ENCODE measurements at regions not wholly inside any gene's neighbourhood (a gene's known extent, or its start where the extent isn't known, plus 50 kb on each side); places are given as distances from the start of the nearest gene placed in this dataset.
A peak's percentile ranks its signal among the peaks of the same experiment; 100 is the strongest.
"Not testable (repeated sequence)": the region's sequence is repeated elsewhere in the genome, so short reads cannot be mapped to it uniquely, and the experiment has no call there.

DNA sequence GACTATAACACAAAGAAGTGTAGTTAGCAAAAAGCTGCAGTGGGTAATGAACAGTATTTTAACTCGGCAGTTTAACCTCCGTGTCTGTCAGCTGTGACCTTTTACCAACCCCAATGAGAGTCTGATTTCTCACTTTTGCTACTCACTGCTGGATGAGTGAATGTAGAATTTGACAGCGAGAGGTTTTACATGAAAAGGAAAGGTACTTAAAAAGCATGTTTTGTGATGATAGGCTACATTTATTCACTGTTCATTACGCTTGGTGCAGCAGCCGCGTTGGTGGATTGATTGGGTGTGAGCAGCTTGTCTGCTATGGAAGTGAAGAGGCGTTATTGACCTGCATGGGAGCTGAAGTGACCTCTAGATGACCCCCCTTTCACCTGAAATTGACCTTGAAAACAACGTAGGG lies 867.7 kb downstream of the NR2F1-AS1 start:
- no peak overlapping the region for H3K4me3 ChIP-seq (ENCODE audit: low read depth, low read length)
- Mint-ChIP-seq H3K27ac (no peak overlapping the region), H3K36me3 (no peaks in the 10 kb centered on the region), H3K4me3 (no peak overlapping the region), H3K27me3 (no peaks in the 10 kb centered on the region), H3K9me3 (peaks cover 0 to 11% (median 4%) of the 10 kb centered on the region in 7 donors), H3K4me1 (no peaks in the 10 kb centered on the region)
- H3K36me3 ChIP-seq (ENCODE audit: control insufficient read depth, insufficient read depth, low read length), result no peaks in the 10 kb centered on the region
- no peak overlapping the region for H3K27ac ChIP-seq (ENCODE audit: insufficient read depth, low read length, poor library complexity, severe bottlenecking)
- no peaks in the 10 kb centered on the region for H3K9me3 ChIP-seq (ENCODE audit: control insufficient read depth in 2 of 2, low read length in 2 of 2)
- ATAC-seq (ENCODE audit: low read depth in 2 of 2) (no peak), DNase-seq (no peak)
- H3K4me1 ChIP-seq (ENCODE audit: control insufficient read depth, insufficient read depth, low read length, poor library complexity, severe bottlenecking), result no peaks in the 10 kb centered on the region
- H3K27me3 ChIP-seq (ENCODE audit: control insufficient read depth, insufficient read depth, low read length), result no peaks in the 10 kb centered on the region

GRCh38 chr5:92711956-92712355 lies 869.1 kb downstream of the NR2F1-AS1 start:
- peaks cover 0 to 11% (median 4%) of the 10 kb centered on the region in 7 donors for H3K9me3 Mint-ChIP-seq
- Histone ChIP-seq H3K9me3 (ENCODE audit: control insufficient read depth in 2 of 2, low read length in 2 of 2) (no peaks in the 10 kb centered on the region), H3K36me3 (ENCODE audit: control insufficient read depth, insufficient read depth, low read length) (no peaks in the 10 kb centered on the region), H3K27me3 (ENCODE audit: control insufficient read depth, insufficient read depth, low read length) (no peaks in the 10 kb centered on the region), H3K4me1 (ENCODE audit: control insufficient read depth, insufficient read depth, low read length, poor library complexity, severe bottlenecking) (no peaks in the 10 kb centered on the region), H3K27ac (ENCODE audit: insufficient read depth, low read length, poor library complexity, severe bottlenecking) (no peak overlapping the region), H3K4me3 (ENCODE audit: low read depth, low read length) (no peak overlapping the region)
- H3K27me3 Mint-ChIP-seq, result no peaks in the 10 kb centered on the region
- DNase-seq (no peak), ATAC-seq (ENCODE audit: low read depth in 2 of 2) (no peak)
- H3K27ac Mint-ChIP-seq, result no peak overlapping the region
- H3K36me3 Mint-ChIP-seq, result no peaks in the 10 kb centered on the region
- H3K4me1 Mint-ChIP-seq, result no peaks in the 10 kb centered on the region
- H3K4me3 Mint-ChIP-seq, result no peak overlapping the region

DNA sequence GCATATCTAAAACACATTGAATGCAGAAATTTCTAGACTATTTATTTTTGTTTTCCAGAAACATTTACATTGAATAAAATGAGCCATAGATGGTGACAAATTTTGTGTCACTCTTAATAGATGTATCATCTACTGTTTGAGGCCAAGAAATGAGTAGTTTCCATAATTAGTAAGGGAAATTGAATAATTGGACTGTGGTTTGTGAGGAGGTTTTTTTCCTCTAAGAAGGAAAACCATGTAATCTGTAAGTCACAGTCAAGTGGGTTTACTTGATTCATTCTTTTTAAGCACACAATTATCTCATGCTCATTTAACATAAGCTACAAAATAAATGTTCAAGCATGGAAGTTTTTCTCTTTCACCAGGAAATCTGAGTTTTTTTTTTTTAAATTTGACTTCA lies 876.4 kb downstream of the NR2F1-AS1 start:
- Mint-ChIP-seq H3K27me3 (no peaks in the 10 kb centered on the region), H3K4me3 (no peak overlapping the region), H3K9me3 (peaks cover 0 to 13% (median 3%) of the 10 kb centered on the region in 7 donors)

DNA sequence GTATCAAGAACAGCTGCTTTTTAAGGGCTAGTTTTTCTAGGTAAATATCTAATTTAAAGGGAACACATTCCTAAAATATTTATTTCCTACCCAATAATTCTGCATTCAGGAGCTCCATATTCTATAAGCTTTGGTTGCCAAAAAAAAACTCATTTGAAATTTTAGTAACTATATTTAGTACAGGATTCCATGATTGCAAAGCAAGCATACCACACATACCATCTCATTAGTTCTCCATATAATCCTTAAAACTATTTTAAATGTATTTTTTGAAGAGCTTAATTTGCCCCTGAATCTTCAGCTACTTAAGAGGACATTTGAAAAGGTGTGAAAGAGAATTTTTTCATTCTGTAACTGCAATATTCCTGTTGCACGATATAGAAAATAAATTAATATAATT lies 877.0 kb downstream of the NR2F1-AS1 start:
- Mint-ChIP-seq H3K27ac (no peak overlapping the region), H3K4me3 (no peak overlapping the region)

More for the DNA sequence above, 876.4 kb downstream of the NR2F1-AS1 start:
- Histone ChIP-seq H3K4me3 (ENCODE audit: low read depth, low read length) (no peak overlapping the region), H3K4me1 (ENCODE audit: control insufficient read depth, insufficient read depth, low read length, poor library complexity, severe bottlenecking) (no peaks in the 10 kb centered on the region), H3K27ac (ENCODE audit: insufficient read depth, low read length, poor library complexity, severe bottlenecking) (no peak overlapping the region), H3K36me3 (ENCODE audit: control insufficient read depth, insufficient read depth, low read length) (no peaks in the 10 kb centered on the region), H3K9me3 (ENCODE audit: control insufficient read depth in 2 of 2, low read length in 2 of 2) (no peaks in the 10 kb centered on the region), H3K27me3 (ENCODE audit: control insufficient read depth, insufficient read depth, low read length) (no peaks in the 10 kb centered on the region)
- no peaks in the 10 kb centered on the region for H3K36me3 Mint-ChIP-seq
- no peaks in the 10 kb centered on the region for H3K4me1 Mint-ChIP-seq
- no peak overlapping the region for H3K27ac Mint-ChIP-seq
- DNase-seq (no peak), ATAC-seq (ENCODE audit: low read depth in 2 of 2) (no peak)

DNA sequence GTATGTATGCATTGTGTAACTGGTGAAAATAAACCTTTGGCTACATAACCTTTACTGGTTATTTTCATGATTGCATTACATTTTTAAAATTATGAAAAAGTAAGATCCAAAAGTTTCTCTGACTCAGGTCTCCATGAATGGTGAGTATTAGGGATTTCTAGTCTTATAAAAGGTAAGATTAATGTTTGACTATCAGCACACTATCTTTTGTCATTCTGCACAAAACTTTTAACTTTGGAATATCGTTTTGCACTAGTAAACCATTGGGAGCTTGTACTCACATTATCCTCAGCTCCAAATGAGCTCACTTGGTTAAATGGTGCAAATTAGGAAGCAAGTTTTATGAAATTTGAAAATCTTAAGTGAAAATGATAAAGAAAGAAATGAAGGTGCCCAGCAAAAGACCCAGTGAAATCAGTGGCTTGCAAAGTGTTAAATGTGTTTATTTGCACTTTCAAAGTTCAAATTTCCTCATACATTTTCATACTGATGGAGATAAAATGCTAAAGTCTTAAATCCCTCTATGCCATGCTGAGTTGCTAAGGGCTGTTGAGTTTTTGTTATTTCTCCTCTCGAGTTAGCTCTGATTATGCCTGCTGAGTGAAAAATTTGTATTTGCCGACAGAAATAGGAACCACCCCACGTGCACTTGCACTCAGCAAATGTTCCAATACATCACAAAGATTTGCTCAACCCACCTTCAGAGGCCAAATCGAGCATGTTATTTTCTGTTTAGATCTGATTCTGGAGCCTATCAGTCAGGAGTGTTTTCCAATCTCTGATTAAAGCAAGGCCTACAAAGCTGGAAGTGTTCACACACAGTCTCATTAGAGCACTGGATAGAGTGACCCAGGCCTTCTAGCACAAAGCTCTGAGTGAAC lies 885.7 kb downstream of the NR2F1-AS1 start:
- no peak overlapping the region for H3K4me3 Mint-ChIP-seq
- no peak overlapping the region for H3K27ac Mint-ChIP-seq
- H3K9me3 ChIP-seq (ENCODE audit: control insufficient read depth in 2 of 2, low read length in 2 of 2), result no peaks in the 10 kb centered on the region

More for the DNA sequence above, 877.0 kb downstream of the NR2F1-AS1 start:
- H3K9me3 Mint-ChIP-seq, result peaks cover 0 to 13% (median 3%) of the 10 kb centered on the region in 7 donors
- Histone ChIP-seq H3K27me3 (ENCODE audit: control insufficient read depth, insufficient read depth, low read length) (no peaks in the 10 kb centered on the region), H3K27ac (ENCODE audit: insufficient read depth, low read length, poor library complexity, severe bottlenecking) (no peak overlapping the region), H3K9me3 (ENCODE audit: control insufficient read depth in 2 of 2, low read length in 2 of 2) (no peaks in the 10 kb centered on the region), H3K4me1 (ENCODE audit: control insufficient read depth, insufficient read depth, low read length, poor library complexity, severe bottlenecking) (no peaks in the 10 kb centered on the region), H3K36me3 (ENCODE audit: control insufficient read depth, insufficient read depth, low read length) (no peaks in the 10 kb centered on the region), H3K4me3 (ENCODE audit: low read depth, low read length) (no peak overlapping the region)
- ATAC-seq (ENCODE audit: low read depth in 2 of 2), result no peak
- DNase-seq, result no peak
- no peaks in the 10 kb centered on the region for H3K4me1 Mint-ChIP-seq
- H3K27me3 Mint-ChIP-seq, result no peaks in the 10 kb centered on the region
- H3K36me3 Mint-ChIP-seq, result no peaks in the 10 kb centered on the region

DNA sequence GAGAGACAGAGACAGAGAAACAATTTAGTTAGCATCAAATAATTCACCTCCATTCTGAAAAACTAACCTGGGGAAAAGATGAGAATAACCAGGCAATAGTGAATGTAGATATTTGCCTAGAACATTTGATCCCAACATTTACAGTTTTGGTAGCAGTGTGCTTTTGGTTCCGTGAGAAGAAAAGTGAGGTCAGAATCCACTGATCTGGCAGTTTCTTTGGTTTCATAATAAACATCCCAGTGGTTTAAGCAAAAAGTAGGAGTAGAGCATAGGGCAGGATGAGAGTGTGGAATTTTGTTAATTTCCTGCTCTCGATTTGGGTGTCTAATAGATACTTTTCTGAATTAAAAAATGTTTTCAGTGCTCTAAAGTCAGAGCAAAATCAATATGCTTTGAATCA lies 887.0 kb downstream of the NR2F1-AS1 start:
- Histone ChIP-seq H3K36me3 (ENCODE audit: control insufficient read depth, insufficient read depth, low read length) (no peaks in the 10 kb centered on the region), H3K27ac (ENCODE audit: insufficient read depth, low read length, poor library complexity, severe bottlenecking) (no peak overlapping the region), H3K27me3 (ENCODE audit: control insufficient read depth, insufficient read depth, low read length) (no peaks in the 10 kb centered on the region), H3K4me1 (ENCODE audit: control insufficient read depth, insufficient read depth, low read length, poor library complexity, severe bottlenecking) (no peaks in the 10 kb centered on the region), H3K9me3 (ENCODE audit: control insufficient read depth in 2 of 2, low read length in 2 of 2) (no peaks in the 10 kb centered on the region), H3K4me3 (ENCODE audit: low read depth, low read length) (no peak overlapping the region)
- Mint-ChIP-seq H3K9me3 (peaks cover 0 to 11% (median 7%) of the 10 kb centered on the region in 7 donors), H3K27me3 (no peaks in the 10 kb centered on the region), H3K27ac (no peak overlapping the region), H3K4me3 (peak overlapping the region in 1 of 4 donors; percentile 27), H3K4me1 (no peaks in the 10 kb centered on the region), H3K36me3 (no peaks in the 10 kb centered on the region)
- DNase-seq, result no peak
- ATAC-seq (ENCODE audit: low read depth in 2 of 2), result no peak

More for the DNA sequence above, 885.7 kb downstream of the NR2F1-AS1 start:
- peaks cover 0 to 8% (median 4%) of the 10 kb centered on the region in 7 donors for H3K9me3 Mint-ChIP-seq
- Histone ChIP-seq H3K27me3 (ENCODE audit: control insufficient read depth, insufficient read depth, low read length) (no peaks in the 10 kb centered on the region), H3K4me3 (ENCODE audit: low read depth, low read length) (no peak overlapping the region), H3K4me1 (ENCODE audit: control insufficient read depth, insufficient read depth, low read length, poor library complexity, severe bottlenecking) (no peaks in the 10 kb centered on the region), H3K36me3 (ENCODE audit: control insufficient read depth, insufficient read depth, low read length) (no peaks in the 10 kb centered on the region), H3K27ac (ENCODE audit: insufficient read depth, low read length, poor library complexity, severe bottlenecking) (no peak overlapping the region)
- no peaks in the 10 kb centered on the region for H3K36me3 Mint-ChIP-seq
- no peaks in the 10 kb centered on the region for H3K4me1 Mint-ChIP-seq
- DNase-seq (no peak), ATAC-seq (ENCODE audit: low read depth in 2 of 2) (no peak)
- no peaks in the 10 kb centered on the region for H3K27me3 Mint-ChIP-seq

DNA sequence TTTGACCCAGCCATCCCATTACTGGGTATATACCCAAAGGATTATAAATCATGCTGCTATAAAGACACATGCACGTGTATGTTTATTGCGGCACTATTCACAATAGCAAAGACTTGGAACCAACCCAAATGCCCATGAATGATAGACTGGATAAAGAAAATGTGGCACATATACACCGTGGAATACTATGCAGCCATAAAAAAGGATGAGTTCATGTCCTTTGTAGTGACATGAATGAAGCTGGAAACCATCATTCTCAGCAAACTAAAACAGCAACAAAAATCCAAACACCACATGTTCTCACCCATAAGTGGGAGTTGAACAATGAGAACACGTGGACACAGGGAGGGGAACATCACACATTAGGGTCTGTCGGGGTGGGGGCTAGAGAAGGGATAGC lies 889.1 kb downstream of the NR2F1-AS1 start:
- H3K27me3 Mint-ChIP-seq; H3K36me3 ChIP-seq (ENCODE audit: control insufficient read depth, insufficient read depth, low read length); H3K27ac Mint-ChIP-seq; H3K4me1 ChIP-seq (ENCODE audit: control insufficient read depth, insufficient read depth, low read length, poor library complexity, severe bottlenecking); ATAC-seq (ENCODE audit: low read depth in 2 of 2); H3K9me3 ChIP-seq (ENCODE audit: control insufficient read depth in 2 of 2, low read length in 2 of 2); H3K27me3 ChIP-seq (ENCODE audit: control insufficient read depth, insufficient read depth, low read length); H3K4me3 Mint-ChIP-seq; H3K27ac ChIP-seq (ENCODE audit: insufficient read depth, low read length, poor library complexity, severe bottlenecking); H3K4me1 Mint-ChIP-seq; H3K4me3 ChIP-seq (ENCODE audit: low read depth, low read length); H3K36me3 Mint-ChIP-seq; DNase-seq: not testable (repeated sequence)
- H3K9me3 Mint-ChIP-seq, result peaks cover 0 to 13% (median 7%) of the 10 kb centered on the region in 7 donors

Data from CD4-positive, CD25-positive, alpha-beta regulatory T cell (primary cell).